HEK293 (cell line): ENCODE measurements at regions not wholly inside any gene's neighbourhood (a gene's known extent, or its start where the extent isn't known, plus 50 kb on each side); places are given as distances from the start of the nearest gene placed in this dataset.
A peak's percentile ranks its signal among the peaks of the same experiment; 100 is the strongest.

Source experiments
- CTCF ChIA-PET: fragments of 350-600 bp; formaldehyde crosslinking; extraction: SDS; loops from one replicate; lab custom pipeline; 2021; ENCODE audit warnings: antibody characterized with exemption; lab: Yijun Ruan, JAX
- POLR2A ChIA-PET: fragments of 300-600 bp; formaldehyde crosslinking; extraction: SDS; loops from one replicate; lab custom pipeline; 2020; ENCODE audit warnings: antibody characterized with exemption, inconsistent platforms; lab: Yijun Ruan, JAX
- H3K27ac ChIP-seq: fragments of 200-500 bp; sonication (Bioruptor generic); 2 replicates; pipeline ENCODE4 v1.5.1; 2014; ENCODE audit warnings: low read depth, low read length, control low read depth, inconsistent platforms; ENCODE audit errors: extremely low read depth
- H3K36me3 ChIP-seq, 2 experiments: fragments of 200-500 bp in 1 of 2; sonication (Bioruptor generic) in 1 of 2; 1 replicate in 1 of 2; 2 replicates in 1 of 2; pipeline ENCODE4 v1.5.1; 2014 to 2017; ENCODE audit warnings: inconsistent platforms in 2 of 2, low read length in 2 of 2; ENCODE audit not compliant: control insufficient read depth in 2 of 2, insufficient read depth in 1 of 2
- H3K4me1 ChIP-seq: fragments of 200-500 bp; sonication (Bioruptor generic); 2 replicates; pipeline ENCODE4 v1.5.1; 2014; ENCODE audit warnings: mild to moderate bottlenecking, low read length, inconsistent platforms; ENCODE audit not compliant: control insufficient read depth, insufficient read depth
- H3K4me3 ChIP-seq: 2 replicates; pipeline ENCODE4 v1.5.1; 2011; ENCODE audit warnings: low read depth, mild to moderate bottlenecking, control low read depth, low read length, moderate library complexity
- H3K9me3 ChIP-seq: fragments of 200-500 bp; sonication (Bioruptor generic); 2 replicates; pipeline ENCODE4 v1.5.1; 2014; ENCODE audit warnings: low read depth, low read length, inconsistent platforms; ENCODE audit not compliant: control insufficient read depth, insufficient read depth
- BCL11A ChIP-seq: fragments of 450-650 bp; formaldehyde crosslinking; IDR thresholded peaks from 2 replicates; pipeline ENCODE4 v1.5.1; 2016; ENCODE audit warnings: low read depth, missing biosample characterization, missing genetic modification characterization
- KLF1 ChIP-seq: fragments of 450-650 bp; formaldehyde crosslinking; IDR thresholded peaks from 2 replicates; pipeline ENCODE4 v1.5.1; 2016; ENCODE audit warnings: missing biosample characterization, missing genetic modification characterization
- OVOL3 ChIP-seq: fragments of 450-650 bp; formaldehyde crosslinking; IDR thresholded peaks from 2 replicates; pipeline ENCODE4 v1.5.1; 2016; ENCODE audit warnings: missing biosample characterization, missing genetic modification characterization
- RBAK ChIP-seq: fragments of 450-650 bp; formaldehyde crosslinking; IDR thresholded peaks from 2 replicates; pipeline ENCODE4 v1.5.1; 2016; ENCODE audit warnings: missing biosample characterization, missing genetic modification characterization
- REPIN1 ChIP-seq: fragments of 450-650 bp; formaldehyde crosslinking; IDR thresholded peaks from 2 replicates; pipeline ENCODE4 v1.5.1; 2017; ENCODE audit warnings: missing biosample characterization, missing genetic modification characterization, low read depth
- SCRT1 ChIP-seq: fragments of 450-650 bp; formaldehyde crosslinking; IDR thresholded peaks from 2 replicates; pipeline ENCODE4 v1.5.1; 2016; ENCODE audit warnings: missing biosample characterization, missing genetic modification characterization, borderline replicate concordance
- SCRT2 ChIP-seq: fragments of 450-650 bp; formaldehyde crosslinking; IDR thresholded peaks from 2 replicates; pipeline ENCODE4 v1.5.1; 2016; ENCODE audit warnings: missing biosample characterization, missing genetic modification characterization
- ZBTB17 ChIP-seq: fragments of 450-650 bp; formaldehyde crosslinking; IDR thresholded peaks from 2 replicates; pipeline ENCODE4 v1.5.1; 2016; ENCODE audit warnings: missing biosample characterization, missing genetic modification characterization
- ZBTB44 ChIP-seq: fragments of 450-650 bp; IDR thresholded peaks from 2 replicates; pipeline ENCODE4 v1.5.1; 2018; ENCODE audit warnings: missing biosample characterization, mild to moderate bottlenecking, missing genetic modification characterization
- ZFP69B ChIP-seq: fragments of 450-650 bp; formaldehyde crosslinking; IDR thresholded peaks from 2 replicates; pipeline ENCODE4 v1.5.1; 2016; ENCODE audit warnings: missing biosample characterization, missing genetic modification characterization
- ZNF175 ChIP-seq: fragments of 450-650 bp; formaldehyde crosslinking; IDR thresholded peaks from 2 replicates; pipeline ENCODE4 v1.5.1; 2016; ENCODE audit warnings: missing biosample characterization, missing genetic modification characterization
- ZNF19 ChIP-seq: fragments of 450-650 bp; formaldehyde crosslinking; IDR thresholded peaks from 2 replicates; pipeline ENCODE4; 2016; ENCODE audit warnings: missing biosample characterization, missing genetic modification characterization, low read depth
- ZNF221 ChIP-seq: fragments of 450-650 bp; formaldehyde crosslinking; IDR thresholded peaks from 2 replicates; pipeline ENCODE4 v1.5.1; 2017; ENCODE audit warnings: missing biosample characterization, missing genetic modification characterization, borderline replicate concordance
- ZNF24 ChIP-seq: fragments of 450-650 bp; formaldehyde crosslinking; IDR thresholded peaks from 2 replicates; pipeline ENCODE4 v1.5.1; 2016; ENCODE audit warnings: missing biosample characterization, missing genetic modification characterization
- ZNF341 ChIP-seq: fragments of 450-650 bp; formaldehyde crosslinking; IDR thresholded peaks from 2 replicates; pipeline ENCODE4; 2016; ENCODE audit warnings: low read depth, missing biosample characterization, missing genetic modification characterization
- ZNF350 ChIP-seq: fragments of 450-650 bp; formaldehyde crosslinking; IDR thresholded peaks from 2 replicates; pipeline ENCODE4 v1.5.0; 2017; ENCODE audit warnings: missing biosample characterization, mild to moderate bottlenecking, missing genetic modification characterization
- ZNF37A ChIP-seq: fragments of 450-650 bp; IDR thresholded peaks from 2 replicates; pipeline ENCODE4 v1.5.1; 2018; ENCODE audit warnings: missing biosample characterization, missing genetic modification characterization
- ZNF423 ChIP-seq: fragments of 450-650 bp; formaldehyde crosslinking; IDR thresholded peaks from 2 replicates; pipeline ENCODE4 v1.5.1; 2016; ENCODE audit warnings: missing biosample characterization, missing genetic modification characterization
- ZNF426 ChIP-seq: fragments of 450-650 bp; formaldehyde crosslinking; IDR thresholded peaks from 2 replicates; pipeline ENCODE4 v1.5.1; 2017; ENCODE audit warnings: missing biosample characterization, missing genetic modification characterization, mild to moderate bottlenecking, inconsistent platforms, moderate library complexity
- ZNF544 ChIP-seq: fragments of 450-650 bp; formaldehyde crosslinking; IDR thresholded peaks from 2 replicates; pipeline ENCODE4 v1.5.0; 2017; ENCODE audit warnings: missing biosample characterization, missing genetic modification characterization
- ZNF624 ChIP-seq: fragments of 450-650 bp; formaldehyde crosslinking; IDR thresholded peaks from 2 replicates; pipeline ENCODE4 v1.5.1; 2017; ENCODE audit warnings: missing biosample characterization, missing genetic modification characterization
- ZNF626 ChIP-seq: fragments of 450-650 bp; sonication (Bioruptor Pico); formaldehyde crosslinking; IDR thresholded peaks from 2 replicates; pipeline ENCODE4 v1.5.1; 2018; ENCODE audit warnings: missing biosample characterization, missing genetic modification characterization, inconsistent platforms
- ZNF664 ChIP-seq: fragments of 450-650 bp; formaldehyde crosslinking; IDR thresholded peaks from 2 replicates; pipeline ENCODE4 v1.5.1; 2016; ENCODE audit warnings: missing biosample characterization, missing genetic modification characterization
- ZNF776 ChIP-seq: fragments of 450-650 bp; formaldehyde crosslinking; IDR thresholded peaks from 2 replicates; pipeline ENCODE4 v1.5.0; 2017; ENCODE audit warnings: missing biosample characterization, missing genetic modification characterization, borderline replicate concordance
- ZNF785 ChIP-seq: fragments of 450-650 bp; formaldehyde crosslinking; IDR thresholded peaks from 2 replicates; pipeline ENCODE4 v1.5.1; 2016; ENCODE audit warnings: missing biosample characterization, missing genetic modification characterization
- TF ChIP-seq, protein P1 (sequence below): IDR thresholded peaks from 2 replicates; pipeline ENCODE4 v1.6.1; 2011; ENCODE audit warnings: mild to moderate bottlenecking, low read depth, low read length, borderline replicate concordance
- TF ChIP-seq, protein P2 (sequence below): fragments of 450-650 bp; formaldehyde crosslinking; IDR thresholded peaks from 2 replicates; pipeline ENCODE4 v1.5.1; 2016; ENCODE audit warnings: missing biosample characterization, missing genetic modification characterization
- TF ChIP-seq, protein P3 (sequence below): fragments of 450-650 bp; formaldehyde crosslinking; IDR thresholded peaks from 2 replicates; pipeline ENCODE4 v1.5.1; 2016; ENCODE audit warnings: missing biosample characterization, missing genetic modification characterization

DNA sequence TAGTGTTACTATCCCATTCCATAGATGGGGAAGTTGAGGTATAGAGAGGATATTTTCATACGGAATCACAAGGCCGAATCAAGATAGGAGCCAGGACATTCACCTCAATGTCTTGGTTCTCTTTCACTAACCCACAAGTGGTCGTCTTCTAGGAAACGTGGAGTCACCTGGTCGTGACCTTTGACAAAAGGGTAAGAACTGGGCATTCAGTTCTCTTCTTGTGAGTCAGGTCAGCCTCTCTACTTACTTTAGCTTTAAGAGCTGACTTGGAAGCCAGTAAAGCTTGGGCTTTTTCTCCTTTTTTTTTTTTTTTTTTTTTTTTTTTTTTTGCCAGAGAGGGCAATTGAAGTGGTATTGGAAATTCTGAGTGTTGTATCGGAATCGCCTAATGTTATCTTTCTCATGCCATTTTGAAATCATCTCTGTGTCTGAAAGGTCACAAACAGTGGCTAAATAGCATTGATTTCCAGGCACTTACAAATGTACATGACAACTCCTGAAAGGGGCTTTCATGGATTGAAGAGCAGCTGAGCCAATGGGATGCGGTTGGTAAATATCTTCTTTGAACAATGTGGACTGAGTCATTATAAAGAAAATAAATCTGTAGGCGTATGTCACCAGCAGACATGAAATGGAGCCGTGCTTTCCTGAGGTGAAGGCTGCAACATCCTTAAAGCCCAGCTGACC, 356.9 kb downstream of the KIF16B start:
- Histone ChIP-seq H3K36me3 (no peaks in the 10 kb centered on the region), H3K27ac (no peak overlapping the region), H3K4me3 (no peak overlapping the region), H3K4me1 (no peaks in the 10 kb centered on the region), H3K9me3 (no peaks in the 10 kb centered on the region)
- ChIA-PET CTCF (no interaction called here), POLR2A (no interaction called here)
- TF ChIP-seq, protein P1, sequence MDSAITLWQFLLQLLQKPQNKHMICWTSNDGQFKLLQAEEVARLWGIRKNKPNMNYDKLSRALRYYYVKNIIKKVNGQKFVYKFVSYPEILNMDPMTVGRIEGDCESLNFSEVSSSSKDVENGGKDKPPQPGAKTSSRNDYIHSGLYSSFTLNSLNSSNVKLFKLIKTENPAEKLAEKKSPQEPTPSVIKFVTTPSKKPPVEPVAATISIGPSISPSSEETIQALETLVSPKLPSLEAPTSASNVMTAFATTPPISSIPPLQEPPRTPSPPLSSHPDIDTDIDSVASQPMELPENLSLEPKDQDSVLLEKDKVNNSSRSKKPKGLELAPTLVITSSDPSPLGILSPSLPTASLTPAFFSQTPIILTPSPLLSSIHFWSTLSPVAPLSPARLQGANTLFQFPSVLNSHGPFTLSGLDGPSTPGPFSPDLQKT = no peak
- TF ChIP-seq SCRT2 (no peak), OVOL3 (tag by site-specific recombination) (no peak), ZNF626 (tag by site-specific recombination) (no peak), SCRT1 (tag by site-specific recombination) (no peak)

GRCh38 chr20:16215041-16215440, 358.2 kb downstream of the KIF16B start:
- ChIA-PET CTCF (no interaction called here), POLR2A (no interaction called here)

DNA sequence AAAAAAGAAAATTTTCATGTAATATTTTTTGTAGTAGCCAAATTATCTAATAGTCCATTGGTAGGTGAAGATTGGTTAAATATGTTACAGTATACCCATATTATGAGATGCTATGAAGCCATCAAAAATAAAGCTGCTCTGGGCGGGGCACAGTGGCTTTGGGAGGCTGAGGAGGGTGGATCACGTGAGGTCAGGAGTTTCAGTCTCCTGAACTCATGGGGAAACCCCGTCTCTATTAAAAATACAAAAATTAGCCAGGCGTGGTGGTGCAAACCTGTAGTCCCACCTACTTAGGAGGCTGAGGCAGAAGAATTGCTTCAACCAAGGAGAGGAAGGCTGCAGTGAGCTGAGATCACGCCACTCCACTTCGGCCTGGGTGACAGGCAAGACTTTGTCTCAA, 360.5 kb downstream of the KIF16B start:
- ChIA-PET POLR2A (no interaction called here), CTCF (no interaction called here)
- Histone ChIP-seq H3K4me1 (no peaks in the 10 kb centered on the region), H3K27ac (no peak overlapping the region), H3K36me3 (no peaks in the 10 kb centered on the region), H3K4me3 (no peak overlapping the region), H3K9me3 (no peaks in the 10 kb centered on the region)
- TF ChIP-seq ZFP69B (tag by site-specific recombination) (no peak), KLF1 (tag by site-specific recombination) (no peak), REPIN1 (tag by site-specific recombination) (no peak), ZNF221 (no peak), ZNF664 (tag by site-specific recombination) (no peak), ZNF624 (tag by site-specific recombination) (no peak), ZNF341 (tag by site-specific recombination) (no peak), ZNF544 (tag by site-specific recombination) (no peak), ZNF350 (tag by site-specific recombination) (no peak), ZNF785 (no peak), ZBTB17 (tag by site-specific recombination) (no peak), ZNF37A (no peak), ZNF175 (no peak), ZBTB44 (tag by site-specific recombination) (no peak), RBAK (tag by site-specific recombination) (no peak)
- TF ChIP-seq, protein P2, sequence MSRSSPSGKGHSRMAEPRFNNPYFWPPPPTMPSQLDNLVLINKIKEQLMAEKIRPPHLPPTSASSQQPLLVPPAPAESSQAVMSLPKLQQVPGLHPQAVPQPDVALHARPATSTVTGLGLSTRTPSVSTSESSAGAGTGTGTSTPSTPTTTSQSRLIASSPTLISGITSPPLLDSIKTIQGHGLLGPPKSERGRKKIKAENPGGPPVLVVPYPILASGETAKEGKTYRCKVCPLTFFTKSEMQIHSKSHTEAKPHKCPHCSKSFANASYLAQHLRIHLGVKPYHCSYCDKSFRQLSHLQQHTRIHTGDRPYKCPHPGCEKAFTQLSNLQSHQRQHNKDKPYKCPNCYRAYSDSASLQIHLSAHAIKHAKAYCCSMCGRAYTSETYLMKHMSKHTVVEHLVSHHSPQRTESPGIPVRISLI = no peak

More at GRCh38 chr20:16215041-16215440, 358.2 kb downstream of the KIF16B start:
- Histone ChIP-seq H3K27ac (no peak overlapping the region), H3K9me3 (no peaks in the 10 kb centered on the region), H3K4me1 (no peaks in the 10 kb centered on the region), H3K36me3 (no peaks in the 10 kb centered on the region), H3K4me3 (no peak overlapping the region)
- TF ChIP-seq ZNF423 (tag by site-specific recombination) (no peak), ZNF776 (tag by site-specific recombination) (no peak), ZNF19 (tag by site-specific recombination) (no peak), ZNF24 (tag by site-specific recombination) (no peak), ZNF426 (no peak), BCL11A (tag by site-specific recombination) (no peak)
- TF ChIP-seq, protein P3, sequence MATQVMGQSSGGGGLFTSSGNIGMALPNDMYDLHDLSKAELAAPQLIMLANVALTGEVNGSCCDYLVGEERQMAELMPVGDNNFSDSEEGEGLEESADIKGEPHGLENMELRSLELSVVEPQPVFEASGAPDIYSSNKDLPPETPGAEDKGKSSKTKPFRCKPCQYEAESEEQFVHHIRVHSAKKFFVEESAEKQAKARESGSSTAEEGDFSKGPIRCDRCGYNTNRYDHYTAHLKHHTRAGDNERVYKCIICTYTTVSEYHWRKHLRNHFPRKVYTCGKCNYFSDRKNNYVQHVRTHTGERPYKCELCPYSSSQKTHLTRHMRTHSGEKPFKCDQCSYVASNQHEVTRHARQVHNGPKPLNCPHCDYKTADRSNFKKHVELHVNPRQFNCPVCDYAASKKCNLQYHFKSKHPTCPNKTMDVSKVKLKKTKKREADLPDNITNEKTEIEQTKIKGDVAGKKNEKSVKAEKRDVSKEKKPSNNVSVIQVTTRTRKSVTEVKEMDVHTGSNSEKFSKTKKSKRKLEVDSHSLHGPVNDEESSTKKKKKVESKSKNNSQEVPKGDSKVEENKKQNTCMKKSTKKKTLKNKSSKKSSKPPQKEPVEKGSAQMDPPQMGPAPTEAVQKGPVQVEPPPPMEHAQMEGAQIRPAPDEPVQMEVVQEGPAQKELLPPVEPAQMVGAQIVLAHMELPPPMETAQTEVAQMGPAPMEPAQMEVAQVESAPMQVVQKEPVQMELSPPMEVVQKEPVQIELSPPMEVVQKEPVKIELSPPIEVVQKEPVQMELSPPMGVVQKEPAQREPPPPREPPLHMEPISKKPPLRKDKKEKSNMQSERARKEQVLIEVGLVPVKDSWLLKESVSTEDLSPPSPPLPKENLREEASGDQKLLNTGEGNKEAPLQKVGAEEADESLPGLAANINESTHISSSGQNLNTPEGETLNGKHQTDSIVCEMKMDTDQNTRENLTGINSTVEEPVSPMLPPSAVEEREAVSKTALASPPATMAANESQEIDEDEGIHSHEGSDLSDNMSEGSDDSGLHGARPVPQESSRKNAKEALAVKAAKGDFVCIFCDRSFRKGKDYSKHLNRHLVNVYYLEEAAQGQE (tag by site-specific recombination) = peak; percentile 59; the same call in 1 of the 2 replicates
